NCI-H2029 (cell line): ENCODE measurements at regions not wholly inside any gene's neighbourhood (a gene's known extent, or its start where the extent isn't known, plus 50 kb on each side); places are given as distances from the start of the nearest gene placed in this dataset.

Experiments
- DNase-seq: peaks from one replicate; lab custom pipeline; 2025; lab: John Stamatoyannopoulos, UW

DNA sequence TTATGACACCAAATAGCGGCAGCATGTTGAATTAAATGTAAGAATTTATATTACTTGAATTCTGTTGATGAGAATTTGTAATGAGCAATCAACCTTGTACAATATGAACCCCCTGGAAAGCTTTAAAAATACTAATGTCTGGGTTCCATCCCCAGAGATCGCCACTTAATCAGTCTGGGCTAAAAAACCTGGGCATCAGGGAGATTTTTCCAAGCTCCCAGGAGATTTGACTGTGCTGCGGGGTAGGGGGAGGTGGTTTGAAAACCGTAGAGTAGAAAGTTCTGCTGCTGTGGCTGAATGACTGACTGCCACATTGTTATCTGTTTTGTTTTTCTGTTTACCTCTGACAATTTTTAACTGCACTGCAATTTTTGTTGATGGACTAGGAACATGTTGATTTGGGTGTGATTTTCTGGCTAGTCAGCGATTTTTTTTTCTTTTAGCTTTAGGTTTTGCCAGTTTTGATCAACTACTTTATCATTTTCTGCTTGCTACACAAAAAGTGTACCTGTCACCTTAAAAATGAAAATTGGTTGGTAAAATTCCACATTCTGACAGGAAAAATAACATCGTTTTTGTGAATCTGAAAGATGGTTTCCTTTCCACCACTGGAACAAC, 79.3 kb downstream of the PCTP start:
- no peak for DNase-seq

DNA sequence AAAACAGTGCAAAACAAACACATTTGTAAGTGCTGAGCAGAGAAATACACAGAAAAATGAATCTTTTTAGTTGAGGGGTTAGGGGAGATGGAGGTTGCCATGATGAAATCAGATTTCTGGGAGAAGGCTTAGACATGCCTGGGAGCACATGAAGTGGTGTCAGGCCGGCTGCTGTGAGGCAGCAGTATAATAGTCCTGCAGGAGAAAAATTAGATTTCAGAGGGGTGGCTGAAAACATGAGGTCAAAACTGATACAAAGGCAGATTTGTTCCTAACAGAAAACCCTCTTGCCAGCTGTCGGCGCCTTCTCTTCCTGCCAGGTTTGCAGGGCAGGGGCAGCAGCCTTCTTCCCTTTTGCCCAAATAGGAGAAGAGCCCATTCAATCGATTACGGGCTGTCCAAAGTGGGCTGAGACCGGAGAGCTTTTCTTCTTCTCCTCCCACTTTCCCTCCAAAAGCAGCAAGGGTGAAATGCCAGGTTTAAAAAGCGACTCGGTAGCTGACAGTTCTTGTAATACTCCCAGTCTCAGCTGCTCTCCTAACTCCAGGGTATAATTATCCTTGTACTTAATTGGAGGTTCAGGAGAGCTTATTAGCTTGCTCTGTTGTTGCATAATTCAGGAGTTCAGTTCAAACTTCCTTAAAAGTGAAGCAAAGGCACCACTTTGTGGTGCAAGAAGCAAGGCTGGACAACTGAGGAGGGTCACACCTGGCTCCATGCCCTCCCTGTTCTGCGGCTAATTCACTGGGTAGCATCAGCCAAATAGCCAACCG, 80.0 kb downstream of the PCTP start:
- no peak for DNase-seq

DNA sequence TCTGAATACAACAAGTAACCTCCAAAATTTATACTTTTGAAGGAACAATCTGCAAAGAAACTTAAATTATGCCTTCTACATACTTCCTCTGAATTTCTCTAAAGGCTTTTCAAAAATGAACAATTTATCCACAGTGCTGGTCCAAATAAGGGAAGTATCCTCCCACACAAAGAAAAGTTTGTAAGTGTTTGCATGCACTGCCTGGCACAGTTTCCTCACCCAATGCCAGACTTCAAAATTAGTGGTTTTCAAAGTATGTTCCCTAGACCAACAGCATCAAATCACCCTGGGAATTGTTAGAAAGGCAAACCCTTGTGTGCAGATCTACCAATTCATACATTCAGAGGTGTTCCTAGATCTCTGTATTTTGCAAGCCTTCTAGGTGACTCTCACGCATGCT, 82.5 kb downstream of the PCTP start:
- no peak for DNase-seq

DNA sequence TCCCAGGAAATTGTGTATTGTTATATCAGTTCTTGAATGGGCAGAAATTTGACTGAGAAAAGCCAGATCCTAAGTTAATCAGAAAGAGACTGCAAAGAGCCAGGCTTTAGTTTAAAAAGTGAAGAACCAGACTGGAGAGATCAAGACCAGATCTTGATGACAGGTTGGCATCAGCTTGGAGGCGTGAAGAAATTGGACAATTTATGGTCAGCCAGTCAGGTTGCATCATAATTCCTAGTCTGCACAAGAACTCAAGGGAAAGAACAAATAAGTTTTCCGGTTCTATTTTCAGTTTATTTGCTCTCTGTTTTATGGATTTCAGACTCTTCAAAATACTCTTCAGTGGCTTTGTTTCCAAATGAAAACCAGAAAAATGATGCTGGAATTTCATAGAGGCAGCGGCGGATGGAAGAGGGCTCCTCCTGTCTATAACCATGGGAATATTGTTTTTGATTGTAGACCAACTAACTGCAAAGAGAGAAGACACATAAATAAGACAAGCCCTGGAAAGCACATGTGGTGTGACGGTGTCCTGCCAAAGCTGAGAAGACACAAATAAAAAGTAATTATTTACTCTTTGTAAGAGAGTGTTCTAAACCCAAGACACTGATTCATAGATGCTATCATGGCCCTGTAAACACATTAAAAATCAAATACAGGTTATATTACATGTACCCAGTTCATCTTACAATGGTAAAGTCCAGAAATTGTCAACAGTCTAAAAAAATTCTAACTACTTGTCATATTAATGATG, 91.7 kb downstream of the PCTP start:
- no peak for DNase-seq

DNA sequence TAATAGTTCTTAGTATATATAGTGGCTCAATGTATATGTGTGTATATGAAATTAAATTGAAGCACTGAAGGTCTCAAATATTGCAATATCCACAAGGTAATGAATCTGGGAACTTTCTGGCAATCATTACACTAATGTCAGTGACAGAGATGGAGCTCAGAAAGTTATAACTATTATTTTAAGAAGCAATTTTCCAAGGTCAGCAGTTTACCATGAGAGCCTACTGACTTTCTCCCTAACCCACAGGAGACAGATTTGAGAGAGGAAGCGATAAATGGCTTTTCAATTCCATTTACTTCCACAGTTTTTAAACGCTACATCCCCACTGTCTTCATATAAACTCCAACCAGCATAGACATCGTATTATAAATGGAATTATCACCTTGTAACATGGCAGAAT, 92.9 kb downstream of the PCTP start:
- DNase-seq: no peak

DNA sequence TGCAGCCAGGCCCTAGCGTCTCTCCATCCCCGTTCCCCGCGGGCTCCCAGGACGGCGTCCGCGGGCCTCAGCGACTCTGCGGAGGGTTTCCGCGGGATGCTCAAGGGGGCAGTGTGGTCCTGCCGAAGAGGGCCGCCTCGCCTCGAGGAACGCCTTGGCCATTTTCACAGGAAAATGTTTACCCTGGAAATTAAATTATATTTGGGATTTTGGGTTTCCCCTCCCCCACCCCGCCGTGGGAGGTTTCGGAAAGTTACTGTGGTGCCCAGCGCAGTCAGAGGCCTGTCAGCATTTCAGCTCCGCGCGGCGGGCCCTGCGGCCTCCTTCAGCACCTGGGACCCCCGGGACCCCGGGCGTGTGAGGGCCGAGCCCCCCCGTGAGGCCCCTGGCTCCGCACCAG, 94.5 kb downstream of the PCTP start:
- no peak for DNase-seq

DNA sequence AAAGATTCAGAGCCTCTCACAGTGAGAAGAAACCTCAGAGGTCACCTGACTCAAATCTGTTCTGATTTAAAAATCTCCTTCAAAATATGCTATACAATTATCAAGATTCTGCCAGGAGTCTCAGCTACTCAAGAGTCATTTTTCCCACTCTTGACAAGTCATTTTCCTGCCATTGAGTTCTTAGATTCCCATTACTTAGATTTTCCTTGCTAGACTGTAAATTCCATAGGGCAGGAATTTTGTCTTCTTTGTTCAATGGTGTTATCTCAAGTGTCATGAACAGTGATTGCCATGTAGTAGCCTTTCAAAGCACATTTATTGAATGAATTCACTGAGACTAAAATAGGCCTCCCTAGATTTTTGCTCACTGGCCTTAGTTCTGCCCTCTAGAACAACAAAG, 95.9 kb downstream of the PCTP start:
- no peak for DNase-seq

DNA sequence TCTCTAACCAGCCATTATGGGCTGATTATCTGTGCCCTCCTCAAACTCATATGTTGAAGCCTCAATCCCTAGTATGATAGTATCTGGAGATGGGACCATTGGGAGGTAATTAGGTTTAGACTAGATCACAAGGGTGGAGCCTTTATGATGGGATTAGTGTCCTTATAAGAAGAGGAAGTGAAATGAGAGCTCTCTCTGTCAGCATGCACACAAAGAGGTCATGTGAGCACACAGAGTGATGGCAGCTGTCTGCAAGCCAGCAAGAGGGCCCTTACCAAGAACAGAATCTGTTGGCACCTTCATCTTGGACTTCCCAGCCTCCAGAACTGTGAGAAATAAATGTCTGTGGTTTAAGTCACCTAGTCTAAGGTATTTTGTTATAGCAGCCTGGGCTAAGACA, 101.9 kb downstream of the PCTP start:
- peak; percentile 13 for DNase-seq

DNA sequence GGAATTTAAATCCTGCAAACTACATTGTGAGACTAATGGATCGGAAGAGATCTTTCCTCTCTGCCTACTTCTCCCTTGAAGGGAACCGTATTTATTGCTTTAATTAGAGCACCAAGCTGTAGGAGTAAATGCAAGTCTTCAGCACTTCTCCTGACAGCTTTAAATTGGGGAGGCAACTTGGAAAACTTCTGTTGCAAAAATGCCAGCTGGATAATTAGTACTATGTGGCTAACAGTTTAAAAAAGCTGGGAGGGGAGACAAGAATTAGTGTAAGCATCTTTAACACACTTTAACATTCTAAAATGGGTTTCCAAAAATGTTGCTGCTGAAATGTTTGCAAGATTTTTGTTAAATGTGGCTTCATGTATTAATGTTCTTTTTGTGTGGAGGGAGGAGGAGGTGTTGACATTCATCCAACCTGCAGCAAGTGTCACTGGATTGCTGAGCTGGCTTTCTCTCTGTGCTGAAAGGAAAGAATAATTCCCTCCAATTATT, 108.5 kb downstream of the PCTP start:
- no peak for DNase-seq

DNA sequence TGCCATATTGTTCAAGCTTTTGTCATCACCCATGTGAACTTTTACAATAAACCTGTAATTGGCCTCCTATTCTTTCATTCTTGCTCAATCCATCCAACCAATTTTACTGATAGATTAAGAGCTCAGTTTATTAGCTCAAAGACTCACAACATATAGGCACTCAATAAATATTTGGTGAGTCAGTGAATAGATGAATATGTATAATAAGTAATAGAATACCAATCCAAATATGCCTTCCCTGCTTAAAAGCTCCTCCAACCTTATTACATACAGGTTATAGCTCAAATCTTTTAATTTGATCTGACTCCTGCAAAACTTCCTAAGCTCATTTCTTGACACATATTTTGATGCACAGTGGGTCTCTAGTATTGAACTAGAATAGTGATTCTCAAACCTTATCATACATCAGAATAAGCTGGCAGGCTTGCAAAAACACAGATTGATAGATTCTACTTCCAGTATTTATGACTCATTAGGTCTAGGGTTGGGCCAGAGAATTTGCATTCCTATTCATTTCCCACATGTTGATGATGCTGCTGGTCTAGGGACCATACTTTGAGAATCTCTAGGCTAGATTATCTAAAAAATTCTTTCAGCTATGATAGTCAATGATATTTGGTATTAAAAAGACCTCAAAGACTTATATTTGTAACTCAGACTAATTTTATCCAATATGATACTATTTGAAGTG, 114.4 kb downstream of the PCTP start:
- DNase-seq: no peak

DNA sequence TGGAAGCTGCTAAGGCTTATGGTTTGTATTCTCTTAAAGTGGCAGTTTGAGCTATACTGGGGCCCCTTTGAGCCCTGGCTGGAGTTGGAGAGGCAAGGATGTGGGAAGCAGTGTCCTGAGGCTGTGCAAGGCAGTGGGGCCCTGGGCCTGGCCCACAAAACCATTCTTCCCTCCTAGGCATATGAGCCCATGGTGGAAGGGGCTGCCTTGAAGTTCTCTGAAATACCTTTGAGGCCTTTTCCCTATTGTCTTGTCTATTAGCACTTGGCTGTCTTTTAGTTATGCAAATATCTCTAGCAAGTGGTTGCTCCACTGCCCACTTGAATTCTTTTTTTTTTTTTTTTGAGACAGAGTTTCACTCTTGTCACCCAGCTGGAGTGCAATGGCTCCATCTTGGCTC, 119.2 kb downstream of the PCTP start:
- no peak for DNase-seq

DNA sequence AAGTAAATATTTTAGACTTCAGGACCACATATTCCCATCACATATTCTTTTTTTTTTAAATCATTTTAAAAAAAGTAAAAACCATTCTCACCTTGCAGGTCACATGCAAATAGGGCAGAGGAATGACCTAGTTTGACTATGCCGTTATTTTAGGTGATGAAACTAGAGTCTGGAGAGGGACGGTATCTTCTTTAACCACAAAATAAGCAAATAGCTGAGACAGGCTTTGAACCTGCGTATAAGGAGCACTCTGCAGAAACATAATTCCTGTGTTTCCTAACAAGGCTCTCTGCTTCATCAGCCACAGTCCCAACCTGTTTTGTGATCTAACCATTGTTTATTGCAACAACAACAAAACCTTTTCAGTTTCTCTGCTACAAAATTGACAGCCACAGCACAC, 121.5 kb downstream of the PCTP start:
- no peak for DNase-seq

DNA sequence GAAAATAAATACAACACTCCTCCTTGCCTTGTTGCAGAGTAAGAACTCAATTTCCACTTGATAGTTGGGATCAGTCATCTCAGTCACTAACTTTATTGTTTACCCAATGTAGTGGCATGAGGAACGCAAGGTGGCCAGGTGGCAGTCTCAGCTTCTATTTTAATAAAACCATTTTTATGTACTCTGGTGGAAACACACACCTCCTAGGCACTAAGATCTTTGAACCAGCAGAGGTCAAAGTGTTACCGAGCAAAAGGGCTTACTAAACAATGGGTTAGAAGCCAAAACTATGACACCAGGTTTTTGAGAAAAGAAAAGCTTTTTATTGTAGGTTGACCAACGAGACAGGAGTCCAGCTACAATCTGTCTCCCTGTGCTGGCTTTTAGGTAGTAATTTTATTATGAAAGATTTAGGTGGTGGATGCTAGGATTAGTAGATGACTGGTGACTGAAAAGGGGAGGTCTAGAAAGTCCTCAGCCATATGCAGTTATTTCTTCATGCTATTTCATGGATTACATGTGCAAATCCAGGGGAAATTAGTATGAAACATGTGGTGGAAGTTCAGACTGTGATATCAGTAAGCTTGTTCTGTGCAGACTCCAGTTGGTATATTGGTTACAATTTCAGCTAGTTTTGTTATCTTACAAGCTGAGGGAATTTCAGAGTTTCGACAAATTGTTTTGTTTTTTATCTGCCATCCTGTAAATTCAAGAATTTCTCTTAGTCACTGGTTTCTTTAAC, 122.3 kb downstream of the PCTP start:
- no peak for DNase-seq

DNA sequence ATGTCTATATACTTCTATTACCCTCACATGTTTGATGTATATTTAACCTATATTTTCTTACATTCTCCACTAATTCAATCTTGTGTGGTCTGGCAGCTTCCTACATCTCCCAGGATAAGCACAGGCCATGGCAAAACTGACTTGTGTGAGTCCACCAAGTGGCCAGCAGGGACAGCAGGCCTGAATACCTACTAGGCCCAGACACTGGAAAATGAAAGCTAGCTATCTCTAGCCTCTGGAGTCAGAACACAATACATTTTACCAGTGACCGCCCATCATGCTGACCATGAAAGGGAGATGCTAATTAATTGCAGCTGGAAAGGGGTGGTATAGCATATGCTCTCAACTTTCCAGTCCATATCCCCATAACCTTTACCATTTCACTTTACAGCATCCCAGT, 132.3 kb downstream of the PCTP start:
- no peak for DNase-seq

DNA sequence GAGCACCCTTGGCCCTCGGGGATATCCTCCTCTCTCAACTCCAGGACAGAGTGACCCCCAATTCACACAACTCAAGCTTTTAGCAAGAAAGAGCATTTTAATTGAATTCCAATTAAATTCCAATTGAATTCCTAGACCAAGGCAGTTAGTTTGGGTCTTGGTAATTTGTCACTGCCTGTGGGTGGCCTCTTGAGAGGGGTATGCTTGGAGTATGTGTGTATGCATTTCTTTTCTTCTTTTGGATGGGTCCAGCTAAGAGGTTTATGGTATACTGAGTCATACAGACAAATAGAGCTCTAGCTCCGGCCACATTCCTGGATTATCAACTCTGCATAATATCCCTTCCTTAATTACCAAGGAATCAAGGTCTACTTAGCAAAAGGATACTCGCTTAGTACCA, 136.7 kb downstream of the PCTP start:
- DNase-seq: no peak

DNA sequence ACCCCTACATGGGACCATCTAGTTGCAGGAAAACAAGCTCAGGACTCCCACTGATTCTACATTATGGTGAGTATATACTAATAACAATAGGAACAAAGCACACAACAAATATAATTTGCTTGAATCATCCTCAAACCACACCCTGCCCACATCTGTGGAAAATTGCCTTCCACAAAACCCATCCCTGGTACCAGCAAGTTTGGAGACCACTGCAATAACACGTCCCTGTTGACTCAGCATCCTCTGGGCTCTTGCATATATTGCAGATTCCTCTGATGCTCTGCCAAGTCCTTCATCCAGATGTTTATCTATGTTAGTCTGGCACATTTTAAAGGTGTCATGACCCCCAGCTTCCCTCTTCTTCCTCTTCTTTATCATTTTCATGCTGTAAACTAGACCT, 138.4 kb downstream of the PCTP start:
- no peak for DNase-seq

DNA sequence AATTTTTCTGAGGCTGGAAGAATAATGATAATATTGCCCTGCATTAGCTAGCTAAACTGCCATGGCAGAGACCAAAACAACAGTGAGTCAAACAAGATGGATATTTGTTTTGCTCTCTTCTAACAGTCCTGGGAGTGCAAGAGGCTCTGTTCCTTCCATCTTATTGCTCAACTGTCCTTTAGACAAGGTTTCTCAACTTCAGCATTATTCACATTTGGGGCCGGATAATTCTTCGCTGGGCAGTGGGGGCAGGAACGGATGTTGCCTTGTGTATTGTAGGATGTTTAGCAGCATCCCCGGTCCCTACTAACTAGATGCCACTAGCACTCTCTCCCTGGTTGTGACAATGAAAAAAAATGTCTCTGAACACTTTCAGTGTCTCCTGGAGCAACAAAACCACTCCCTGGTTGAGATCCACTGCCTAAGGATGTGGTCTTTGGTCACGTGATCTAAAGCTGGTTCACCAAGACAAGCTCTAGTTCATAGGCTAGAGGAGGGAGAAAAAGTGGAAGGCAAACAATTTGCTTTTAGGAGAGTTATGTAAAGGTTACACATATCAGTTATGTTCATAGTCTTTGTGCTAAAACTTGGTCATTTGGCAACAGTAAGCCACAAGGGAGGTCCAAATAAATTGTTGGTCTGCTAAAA, 144.4 kb downstream of the PCTP start:
- no peak for DNase-seq

DNA sequence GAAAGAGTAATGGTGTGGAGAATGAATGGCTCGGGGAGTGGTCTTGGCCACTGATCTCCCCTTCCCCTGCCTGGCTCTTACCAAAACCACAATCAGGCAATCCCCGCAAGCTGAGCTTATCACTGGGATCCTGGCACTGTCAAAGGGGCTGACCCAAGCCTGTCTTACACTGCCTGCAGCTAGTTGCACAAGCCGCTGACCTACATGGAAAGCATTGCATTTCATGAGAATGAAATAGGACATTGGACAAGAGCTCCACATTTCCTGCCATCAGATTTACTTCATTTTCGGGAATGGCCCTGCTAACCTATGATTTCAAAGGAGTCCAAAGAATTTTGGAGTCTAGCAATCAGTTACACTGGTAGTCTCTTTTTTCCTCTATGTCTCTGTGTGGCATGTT, 146.4 kb downstream of the PCTP start:
- DNase-seq: no peak

DNA sequence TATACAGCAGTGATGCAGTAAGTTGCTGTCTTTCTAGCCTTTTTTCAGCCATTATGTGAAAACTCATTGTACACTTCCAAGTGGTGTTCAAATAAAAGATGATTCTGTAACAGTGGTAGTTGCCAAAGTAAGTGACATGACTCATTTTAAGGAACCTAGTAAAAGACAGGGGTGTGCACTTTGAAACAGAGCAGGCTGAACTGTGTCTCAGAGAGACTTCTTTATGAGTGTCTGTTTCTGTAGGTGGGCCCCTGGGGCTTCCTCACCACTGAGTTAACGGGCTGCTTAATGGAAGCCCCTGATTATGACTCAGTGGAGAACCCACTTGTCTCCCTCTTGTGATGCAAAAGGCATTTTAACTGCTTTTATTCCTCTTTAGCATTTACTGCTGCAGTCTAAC, 147.3 kb downstream of the PCTP start:
- DNase-seq: no peak

DNA sequence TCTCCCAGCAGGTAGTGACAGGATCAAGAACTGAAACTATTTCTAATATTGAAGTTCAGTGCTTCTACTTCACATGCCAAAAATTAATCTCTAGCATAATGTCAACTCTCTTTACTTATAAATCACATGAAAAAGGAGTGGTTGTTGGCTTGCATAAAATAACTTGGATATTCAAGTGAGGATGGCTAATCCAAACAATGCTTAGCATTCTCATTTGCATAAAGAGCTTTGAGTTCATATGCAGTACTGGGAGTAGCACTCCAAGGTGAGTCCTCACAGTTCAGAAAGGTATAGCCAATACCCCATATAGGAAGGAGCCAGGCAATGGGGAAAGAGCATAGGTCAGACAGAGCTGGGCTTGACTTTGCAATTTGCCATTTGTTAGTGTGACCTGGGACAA, 149.3 kb downstream of the PCTP start:
- DNase-seq: no peak

DNA sequence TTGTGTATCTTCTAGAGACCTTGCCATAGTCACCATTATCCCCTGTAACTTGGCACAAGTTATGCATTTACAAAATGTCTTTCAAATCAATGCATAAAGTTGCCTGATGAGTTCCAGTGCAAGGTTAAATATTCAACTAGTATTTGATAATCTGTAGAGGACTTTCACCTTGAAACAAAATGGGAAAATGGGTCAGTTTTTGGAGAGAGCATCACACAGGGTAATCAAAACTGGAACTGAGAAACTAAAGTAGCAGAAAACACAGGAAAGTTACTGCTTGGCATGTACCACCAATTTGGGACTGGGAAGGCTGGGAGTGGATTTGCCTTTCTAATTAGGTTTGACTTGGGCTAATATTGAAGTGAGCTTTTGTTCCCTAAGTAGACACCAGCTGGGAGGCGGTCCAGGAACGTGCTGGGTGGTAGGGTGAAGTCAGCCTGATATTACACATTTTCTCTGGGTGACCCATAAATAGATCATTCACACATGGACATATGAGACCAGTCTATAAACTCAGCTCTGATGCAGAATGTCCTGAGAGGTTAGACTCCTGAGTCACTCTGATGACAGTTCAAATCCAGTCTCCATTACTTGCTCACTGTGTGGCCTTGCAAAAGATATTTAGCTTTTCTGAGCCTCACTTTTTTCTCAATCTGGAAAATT, 152.3 kb downstream of the PCTP start:
- no peak for DNase-seq
